Endothelial cell (in vitro differentiated cells): ENCODE measurements at regions not wholly inside any gene's neighbourhood (a gene's known extent, or its start where the extent isn't known, plus 50 kb on each side); places are given as distances from the start of the nearest gene placed in this dataset.

Source experiments
- DNase-seq: peaks from one replicate; pipeline ENCODE4 v3.0.0; 2021; ENCODE audit warnings: low spot score
- H3K27ac Mint-ChIP-seq: one replicate; pipeline ENCODE4 v1.8.0; 2021; ENCODE audit warnings: mixed read lengths, inconsistent platforms; ENCODE audit not compliant: unreplicated experiment
- H3K27me3 Mint-ChIP-seq: one replicate; pipeline ENCODE4 v1.8.0; 2021; ENCODE audit warnings: mild to moderate bottlenecking, moderate library complexity, mixed read lengths, inconsistent platforms; ENCODE audit not compliant: unreplicated experiment
- H3K36me3 Mint-ChIP-seq: one replicate; pipeline ENCODE4 v1.8.0; 2021; ENCODE audit warnings: mild to moderate bottlenecking, low read depth, mixed read lengths, inconsistent platforms; ENCODE audit not compliant: unreplicated experiment
- H3K4me1 Mint-ChIP-seq: one replicate; pipeline ENCODE4 v1.8.0; 2021; ENCODE audit warnings: mild to moderate bottlenecking, mixed read lengths, inconsistent platforms; ENCODE audit not compliant: unreplicated experiment
- H3K4me3 Mint-ChIP-seq: one replicate; pipeline ENCODE4 v1.8.0; 2021; ENCODE audit warnings: mild to moderate bottlenecking, mixed read lengths, inconsistent platforms; ENCODE audit not compliant: unreplicated experiment
- H3K9me3 Mint-ChIP-seq: one replicate; pipeline ENCODE4 v1.8.0; 2021; ENCODE audit warnings: mixed read lengths, inconsistent platforms; ENCODE audit not compliant: unreplicated experiment
- TF ChIP-seq, protein P1 (sequence below): fragments of 200-600 bp; sonication (generic); IDR thresholded peaks from one replicate; pipeline ENCODE4 v1.5.0; 2021; ENCODE audit warnings: antibody characterized with exemption; ENCODE audit not compliant: unreplicated experiment

DNA sequence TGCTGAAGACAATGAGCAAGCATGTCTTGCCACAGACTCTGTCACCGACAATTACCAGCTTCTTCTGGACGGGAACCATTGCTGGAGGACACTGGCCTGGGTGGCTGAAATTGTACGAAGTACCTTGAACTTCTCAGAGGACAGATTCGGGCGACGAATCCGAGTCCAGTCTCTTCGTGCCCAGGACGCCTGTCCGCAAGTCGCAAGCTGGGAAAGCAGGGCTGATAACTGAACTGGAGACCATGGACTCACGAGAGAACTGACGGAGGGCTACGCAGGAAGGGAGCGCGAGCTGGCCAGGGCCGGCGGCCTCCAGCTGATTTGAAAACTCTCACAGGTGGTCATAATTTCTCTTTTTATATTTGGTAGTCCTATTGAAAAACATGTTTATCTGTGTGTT is 1229.5 kb upstream of the MAP3K7 start:
- H3K36me3 Mint-ChIP-seq, result no peaks in the 10 kb centered on the region
- H3K9me3 Mint-ChIP-seq, result no peaks in the 10 kb centered on the region
- TF ChIP-seq, protein P1, sequence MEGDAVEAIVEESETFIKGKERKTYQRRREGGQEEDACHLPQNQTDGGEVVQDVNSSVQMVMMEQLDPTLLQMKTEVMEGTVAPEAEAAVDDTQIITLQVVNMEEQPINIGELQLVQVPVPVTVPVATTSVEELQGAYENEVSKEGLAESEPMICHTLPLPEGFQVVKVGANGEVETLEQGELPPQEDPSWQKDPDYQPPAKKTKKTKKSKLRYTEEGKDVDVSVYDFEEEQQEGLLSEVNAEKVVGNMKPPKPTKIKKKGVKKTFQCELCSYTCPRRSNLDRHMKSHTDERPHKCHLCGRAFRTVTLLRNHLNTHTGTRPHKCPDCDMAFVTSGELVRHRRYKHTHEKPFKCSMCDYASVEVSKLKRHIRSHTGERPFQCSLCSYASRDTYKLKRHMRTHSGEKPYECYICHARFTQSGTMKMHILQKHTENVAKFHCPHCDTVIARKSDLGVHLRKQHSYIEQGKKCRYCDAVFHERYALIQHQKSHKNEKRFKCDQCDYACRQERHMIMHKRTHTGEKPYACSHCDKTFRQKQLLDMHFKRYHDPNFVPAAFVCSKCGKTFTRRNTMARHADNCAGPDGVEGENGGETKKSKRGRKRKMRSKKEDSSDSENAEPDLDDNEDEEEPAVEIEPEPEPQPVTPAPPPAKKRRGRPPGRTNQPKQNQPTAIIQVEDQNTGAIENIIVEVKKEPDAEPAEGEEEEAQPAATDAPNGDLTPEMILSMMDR, result no peak
- no peak overlapping the region for H3K4me3 Mint-ChIP-seq
- no peak for DNase-seq
- no peak overlapping the region for H3K27ac Mint-ChIP-seq
- H3K27me3 Mint-ChIP-seq, result no peaks in the 10 kb centered on the region
- no peaks in the 10 kb centered on the region for H3K4me1 Mint-ChIP-seq

DNA sequence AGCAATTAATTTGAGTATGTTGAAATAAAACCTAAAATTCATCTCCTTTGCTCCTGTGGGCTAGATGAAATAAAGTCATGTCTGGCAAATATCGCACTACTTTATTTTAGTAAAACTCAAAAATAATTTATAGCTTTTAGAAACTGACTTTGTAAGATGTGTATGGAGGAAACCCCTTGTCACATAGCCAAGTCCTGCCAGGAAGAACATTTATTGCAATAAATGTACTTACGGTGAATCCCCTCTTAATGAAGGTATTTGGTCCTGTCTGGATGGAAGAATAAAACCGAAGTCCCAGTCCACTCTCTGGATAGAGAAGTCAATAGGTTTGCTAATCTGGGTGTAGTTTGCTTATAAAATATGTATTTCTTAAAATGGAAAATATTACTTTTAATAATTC is 1226.8 kb upstream of the MAP3K7 start:
- H3K9me3 Mint-ChIP-seq, result no peaks in the 10 kb centered on the region
- TF ChIP-seq, protein P1, result no peak
- no peaks in the 10 kb centered on the region for H3K4me1 Mint-ChIP-seq
- no peaks in the 10 kb centered on the region for H3K27me3 Mint-ChIP-seq
- H3K27ac Mint-ChIP-seq, result no peak overlapping the region
- H3K4me3 Mint-ChIP-seq, result no peak overlapping the region
- no peaks in the 10 kb centered on the region for H3K36me3 Mint-ChIP-seq
- no peak for DNase-seq

DNA sequence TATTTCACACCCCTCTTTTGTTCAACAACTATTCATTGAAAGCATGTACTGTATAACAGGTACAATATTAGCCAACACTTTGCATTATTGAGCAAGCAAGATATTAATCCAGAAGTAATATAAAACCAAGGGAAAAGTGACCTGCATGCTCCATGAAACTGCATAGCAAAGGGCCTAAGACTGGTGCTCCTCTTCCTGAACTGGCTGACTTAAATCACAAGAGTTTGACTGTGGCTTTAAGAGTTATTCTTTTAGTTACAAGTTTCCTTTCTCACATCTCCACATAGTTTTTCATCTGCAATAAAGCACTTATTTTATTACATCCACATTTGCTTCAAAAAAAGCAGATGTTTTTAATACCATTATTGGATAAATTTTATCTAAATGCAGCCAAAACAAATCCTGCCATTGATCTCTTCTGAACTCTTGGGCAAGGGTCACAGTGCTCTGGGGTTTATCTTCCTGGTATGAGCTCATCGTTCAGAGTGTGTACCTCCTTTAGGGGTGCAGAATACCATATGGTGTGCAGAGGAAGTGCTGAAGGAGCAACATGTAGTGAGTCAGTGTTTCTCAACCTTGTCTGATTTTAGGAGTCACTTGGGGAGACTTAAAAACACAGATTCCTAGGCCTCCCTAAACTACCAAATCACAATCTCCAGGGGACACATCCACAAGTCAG is 1225.9 kb upstream of the MAP3K7 start:
- Mint-ChIP-seq H3K36me3 (no peaks in the 10 kb centered on the region), H3K27ac (no peak overlapping the region), H3K9me3 (no peaks in the 10 kb centered on the region), H3K4me1 (no peaks in the 10 kb centered on the region), H3K27me3 (no peaks in the 10 kb centered on the region), H3K4me3 (no peak overlapping the region)
- TF ChIP-seq, protein P1, result no peak
- DNase-seq, result no peak

DNA sequence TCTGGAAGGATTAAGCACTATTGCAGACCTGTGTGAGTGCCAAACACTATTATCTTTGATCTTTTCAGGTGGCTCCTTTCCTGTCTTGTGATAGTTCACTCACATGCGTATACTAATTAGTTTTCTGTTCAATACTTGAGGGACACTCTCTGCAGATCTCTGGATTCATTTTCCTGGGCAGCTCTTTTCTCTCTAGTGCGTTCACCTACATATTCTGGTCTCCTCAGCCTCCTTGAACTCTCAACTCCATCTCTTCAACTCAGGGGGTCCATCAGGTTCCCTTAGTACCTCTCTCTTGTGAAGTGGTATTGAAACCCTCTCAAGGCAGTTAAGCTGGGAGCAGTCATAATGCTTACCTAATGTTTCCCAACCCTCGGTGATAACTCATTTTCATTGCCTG is 1218.1 kb upstream of the MAP3K7 start:
- H3K9me3 Mint-ChIP-seq, result no peaks in the 10 kb centered on the region
- no peak overlapping the region for H3K27ac Mint-ChIP-seq
- no peak for DNase-seq
- H3K27me3 Mint-ChIP-seq, result no peaks in the 10 kb centered on the region
- TF ChIP-seq, protein P1, result no peak
- no peaks in the 10 kb centered on the region for H3K36me3 Mint-ChIP-seq
- no peaks in the 10 kb centered on the region for H3K4me1 Mint-ChIP-seq
- no peak overlapping the region for H3K4me3 Mint-ChIP-seq

GRCh38 chr6:91802431-91802830 is 1215.6 kb upstream of the MAP3K7 start:
- Mint-ChIP-seq H3K27me3 (no peaks in the 10 kb centered on the region), H3K4me3 (no peak overlapping the region), H3K4me1 (no peaks in the 10 kb centered on the region), H3K27ac (no peak overlapping the region), H3K36me3 (no peaks in the 10 kb centered on the region), H3K9me3 (no peaks in the 10 kb centered on the region)
- TF ChIP-seq, protein P1, result no peak
- DNase-seq, result no peak
